IPS-18a (cell line): ENCODE measurements at regions not wholly inside any gene's neighbourhood (a gene's known extent, or its start where the extent isn't known, plus 50 kb on each side); places are given as distances from the start of the nearest gene placed in this dataset.
A peak's percentile ranks its signal among the peaks of the same experiment; 100 is the strongest.

Experiments
- H3K27ac ChIP-seq: one replicate; pipeline ENCODE4 v1.5.1; 2013; ENCODE audit warnings: low read length
- H3K27me3 ChIP-seq: one replicate; pipeline ENCODE4 v1.6.1; 2013; ENCODE audit warnings: mild to moderate bottlenecking, low read length; ENCODE audit not compliant: control insufficient read depth, insufficient read depth
- H3K36me3 ChIP-seq: one replicate; pipeline ENCODE4 v1.6.1; 2013; ENCODE audit warnings: low read depth, low read length; ENCODE audit not compliant: control insufficient read depth
- H3K4me1 ChIP-seq: one replicate; pipeline ENCODE4 v1.6.1; 2013; ENCODE audit warnings: low read depth, low read length; ENCODE audit not compliant: control insufficient read depth
- H3K4me3 ChIP-seq: one replicate; pipeline ENCODE4 v1.5.1; 2013; ENCODE audit warnings: low read length
- H3K9ac ChIP-seq: one replicate; pipeline ENCODE4 v1.6.1; 2013; ENCODE audit warnings: mild to moderate bottlenecking, low read length, moderate library complexity
- H3K9me3 ChIP-seq: one replicate; pipeline ENCODE4 v1.6.1; 2013; ENCODE audit warnings: low read depth, low read length; ENCODE audit not compliant: control insufficient read depth

DNA sequence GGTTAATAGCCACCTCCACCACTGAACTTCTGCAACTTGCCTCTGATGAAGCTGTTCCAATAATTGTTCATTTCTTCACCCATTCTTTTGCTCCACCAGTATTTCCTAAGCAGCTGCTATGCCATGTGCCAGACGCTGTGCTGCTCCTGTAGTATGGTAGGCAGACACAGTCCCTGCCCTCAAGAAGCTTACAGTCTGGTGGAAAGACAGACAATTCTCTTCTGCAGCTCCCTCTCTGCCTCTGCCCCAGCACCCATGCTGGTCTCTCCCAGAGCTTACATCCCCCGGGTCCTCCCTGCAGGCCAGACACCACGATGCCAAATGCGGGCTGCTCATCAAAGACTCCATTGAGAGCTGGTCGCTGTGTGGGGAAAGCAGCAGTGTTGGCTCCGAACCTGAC lies 111.6 kb upstream of the ESRRB start:
- H3K27ac ChIP-seq = no peak overlapping the region
- no peaks in the 10 kb centered on the region for H3K9me3 ChIP-seq
- no peaks in the 10 kb centered on the region for H3K36me3 ChIP-seq
- no peak overlapping the region for H3K4me3 ChIP-seq
- no peak overlapping the region for H3K9ac ChIP-seq
- H3K4me1 ChIP-seq = peaks cover 24% of the 10 kb centered on the region
- peaks cover 12% of the 10 kb centered on the region for H3K27me3 ChIP-seq

- H3K4me3 ChIP-seq = peak overlapping the region; percentile 50
- H3K27ac ChIP-seq = peak overlapping the region; percentile 15
- no peaks in the 10 kb centered on the region for H3K36me3 ChIP-seq
- H3K9ac ChIP-seq = peak overlapping the region; percentile 35
- peaks cover 12% of the 10 kb centered on the region for H3K27me3 ChIP-seq
- H3K4me1 ChIP-seq = peaks cover 10% of the 10 kb centered on the region
- H3K9me3 ChIP-seq = no peaks in the 10 kb centered on the region
Measured at GRCh38 chr14:76267322-76268046, 108.5 kb upstream of the ESRRB start.

DNA sequence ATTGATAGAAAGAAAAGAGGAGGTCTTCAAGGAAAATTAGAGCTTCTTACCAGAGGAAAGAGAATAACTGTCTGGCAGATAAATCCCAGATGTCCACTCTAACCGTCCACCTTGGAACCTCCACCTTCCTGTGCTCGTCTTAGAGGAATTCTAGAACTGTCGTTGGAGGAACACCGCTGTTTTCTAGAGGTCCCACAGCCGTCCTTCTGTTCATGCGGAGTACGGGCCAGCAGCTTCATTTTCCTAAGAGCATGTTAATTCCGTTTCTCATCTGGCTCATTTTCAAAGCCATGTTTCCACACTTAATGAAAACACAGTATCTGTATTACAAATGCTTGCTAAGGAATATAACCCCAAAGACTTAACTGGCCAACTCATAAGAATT lies 107.9 kb upstream of the ESRRB start:
- peaks cover 12% of the 10 kb centered on the region for H3K27me3 ChIP-seq

GRCh38 chr14:76268700-76269099 lies 107.2 kb upstream of the ESRRB start:
- H3K4me1 ChIP-seq = peaks cover 10% of the 10 kb centered on the region
- H3K27me3 ChIP-seq = peaks cover 12% of the 10 kb centered on the region
- H3K9ac ChIP-seq = no peak overlapping the region
- H3K27ac ChIP-seq = no peak overlapping the region
- no peak overlapping the region for H3K4me3 ChIP-seq
- no peaks in the 10 kb centered on the region for H3K36me3 ChIP-seq
- H3K9me3 ChIP-seq = no peaks in the 10 kb centered on the region

More for the DNA sequence above, 107.9 kb upstream of the ESRRB start:
- Histone ChIP-seq H3K4me3 (peak overlapping the region; percentile 50), H3K9ac (no peak overlapping the region), H3K36me3 (no peaks in the 10 kb centered on the region), H3K9me3 (no peaks in the 10 kb centered on the region), H3K4me1 (peaks cover 10% of the 10 kb centered on the region), H3K27ac (no peak overlapping the region)

DNA sequence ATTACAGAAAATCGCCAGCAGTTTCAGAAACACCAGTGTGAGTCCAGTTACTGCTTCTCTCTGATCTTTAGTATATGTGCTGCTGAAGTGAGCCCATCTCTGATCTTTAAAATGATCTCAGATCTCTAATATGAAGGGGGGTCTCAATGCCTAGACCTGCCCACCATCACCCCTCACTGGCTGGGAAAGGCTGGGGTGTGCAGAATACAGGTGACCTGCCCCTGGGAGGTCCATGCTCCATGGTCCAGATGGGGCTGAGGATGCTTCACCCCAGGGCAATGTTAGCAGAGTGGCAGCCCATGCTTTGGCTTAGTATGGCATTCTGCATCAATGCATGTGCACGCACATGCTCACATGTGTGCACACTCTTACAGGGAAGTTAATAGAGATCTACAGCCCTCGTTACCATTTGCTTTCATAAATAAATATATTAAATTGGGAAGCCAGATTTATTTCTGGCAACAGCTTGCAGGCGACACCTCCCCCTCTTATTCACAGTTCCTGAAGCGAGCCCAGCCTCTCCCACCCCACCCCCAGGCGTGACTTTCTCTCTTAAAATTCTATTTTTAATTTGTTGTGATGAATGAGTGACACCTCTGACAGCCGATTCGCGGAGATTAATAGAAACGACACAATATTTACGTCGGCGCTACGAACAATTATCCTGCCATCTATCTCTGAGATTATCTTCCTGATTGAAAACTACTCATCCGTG lies 104.7 kb upstream of the ESRRB start:
- Histone ChIP-seq H3K27ac (no peak overlapping the region), H3K4me1 (peaks cover 10% of the 10 kb centered on the region), H3K4me3 (no peak overlapping the region), H3K36me3 (no peaks in the 10 kb centered on the region), H3K9ac (no peak overlapping the region), H3K27me3 (peaks cover 12% of the 10 kb centered on the region), H3K9me3 (no peaks in the 10 kb centered on the region)

DNA sequence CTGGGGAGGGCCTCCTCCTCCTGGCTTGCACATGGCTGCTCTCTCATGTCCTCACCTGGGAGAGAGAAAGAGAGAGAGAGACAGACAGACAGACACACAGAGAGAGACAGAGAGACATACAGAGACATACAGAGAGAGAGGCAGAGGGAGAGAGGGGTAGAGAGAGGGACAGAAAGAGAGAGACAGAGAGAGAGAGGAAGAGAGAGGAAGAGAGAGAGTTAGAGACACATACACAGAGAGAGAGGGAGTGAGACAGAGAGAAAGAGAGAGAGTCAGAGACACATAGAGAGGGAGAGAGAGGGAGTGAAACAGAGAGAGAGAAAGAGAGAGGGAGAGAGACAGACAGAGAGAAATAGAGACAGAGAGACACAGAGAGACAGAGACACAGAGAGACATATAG lies 103.6 kb upstream of the ESRRB start:
- H3K36me3 ChIP-seq = no peaks in the 10 kb centered on the region
- no peak overlapping the region for H3K27ac ChIP-seq
- no peak overlapping the region for H3K4me3 ChIP-seq
- H3K9me3 ChIP-seq = no peaks in the 10 kb centered on the region
- peaks cover 12% of the 10 kb centered on the region for H3K27me3 ChIP-seq
- H3K9ac ChIP-seq = no peak overlapping the region
- peaks cover 9% of the 10 kb centered on the region for H3K4me1 ChIP-seq

- Histone ChIP-seq H3K27me3 (peaks cover 12% of the 10 kb centered on the region), H3K27ac (no peak overlapping the region)
Measured at GRCh38 chr14:76272774-76273173, 103.2 kb upstream of the ESRRB start.

GRCh38 chr14:76273346-76273745 lies 102.6 kb upstream of the ESRRB start:
- no peak overlapping the region for H3K9ac ChIP-seq
- no peak overlapping the region for H3K4me3 ChIP-seq
- H3K27ac ChIP-seq = no peak overlapping the region
- H3K27me3 ChIP-seq = peaks cover 7% of the 10 kb centered on the region
- H3K9me3 ChIP-seq = no peaks in the 10 kb centered on the region
- H3K36me3 ChIP-seq = no peaks in the 10 kb centered on the region
- H3K4me1 ChIP-seq = no peaks in the 10 kb centered on the region

More at GRCh38 chr14:76272774-76273173, 103.2 kb upstream of the ESRRB start:
- Histone ChIP-seq H3K9me3 (no peaks in the 10 kb centered on the region), H3K4me1 (peaks cover 5% of the 10 kb centered on the region), H3K9ac (no peak overlapping the region), H3K4me3 (no peak overlapping the region), H3K36me3 (no peaks in the 10 kb centered on the region)

- Histone ChIP-seq H3K4me3 (no peak overlapping the region), H3K4me1 (no peaks in the 10 kb centered on the region), H3K36me3 (no peaks in the 10 kb centered on the region), H3K9ac (no peak overlapping the region), H3K9me3 (no peaks in the 10 kb centered on the region), H3K27me3 (no peaks in the 10 kb centered on the region), H3K27ac (no peak overlapping the region)
Measured at GRCh38 chr14:76274324-76274723, 101.6 kb upstream of the ESRRB start.

DNA sequence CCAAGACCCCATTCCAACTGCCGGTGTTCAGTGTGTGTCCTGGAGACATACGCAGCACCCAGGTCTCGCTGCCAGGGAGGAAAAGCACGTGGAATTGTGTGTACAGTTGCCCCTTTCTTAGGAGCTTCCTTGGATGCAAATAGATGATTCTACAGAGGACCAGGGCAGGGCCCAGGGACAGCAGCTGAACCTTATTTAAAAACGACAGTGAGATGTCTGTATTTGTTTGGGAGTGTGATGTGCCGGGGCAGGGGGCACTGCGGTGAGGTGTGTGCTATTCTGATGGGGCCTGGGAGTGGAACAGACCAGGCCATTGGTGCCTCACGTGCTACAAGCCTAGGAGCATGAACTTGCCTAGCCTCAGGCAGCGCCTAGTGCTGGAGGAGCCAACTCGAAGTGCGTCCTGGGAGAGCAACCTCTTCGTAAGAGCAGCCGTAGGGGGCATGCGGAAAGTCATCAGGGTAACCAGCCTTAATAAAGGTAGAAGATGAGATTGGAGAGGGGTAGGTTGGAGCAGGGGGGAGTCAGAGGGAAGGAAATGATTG lies 98.3 kb upstream of the ESRRB start:
- no peaks in the 10 kb centered on the region for H3K27me3 ChIP-seq
- no peaks in the 10 kb centered on the region for H3K9me3 ChIP-seq
- no peaks in the 10 kb centered on the region for H3K36me3 ChIP-seq
- H3K27ac ChIP-seq = no peak overlapping the region
- H3K9ac ChIP-seq = no peak overlapping the region
- H3K4me1 ChIP-seq = no peaks in the 10 kb centered on the region
- no peak overlapping the region for H3K4me3 ChIP-seq

- Histone ChIP-seq H3K4me3 (no peak overlapping the region), H3K4me1 (no peaks in the 10 kb centered on the region), H3K9me3 (no peaks in the 10 kb centered on the region), H3K27me3 (no peaks in the 10 kb centered on the region), H3K27ac (no peak overlapping the region), H3K9ac (no peak overlapping the region), H3K36me3 (no peaks in the 10 kb centered on the region)
Measured at GRCh38 chr14:76280221-76280620, 95.7 kb upstream of the ESRRB start.
